Esophagus squamous epithelium (tissue), 4 donors: ENCODE measurements at regions not wholly inside any gene's neighbourhood (a gene's known extent, or its start where the extent isn't known, plus 50 kb on each side); places are given as distances from the start of the nearest gene placed in this dataset.

Experiments
- CTCF ChIP-seq, 6 experiments: fragments of 450-650 bp in 4 of 6; fragments of 200-600 bp in 2 of 6; sonication (generic) in 2 of 6; IDR thresholded peaks; one replicate each; pipeline ENCODE4 v1.5.1; 2016 to 2019; ENCODE audit warnings: antibody characterized with exemption in 6 of 6, mild to moderate bottlenecking in 4 of 6, moderate library complexity in 4 of 6
- POLR2A ChIP-seq, 4 donors: fragments of 450-650 bp; IDR thresholded peaks; one replicate each; pipeline ENCODE4 v1.6.1; 2017; ENCODE audit warnings: antibody characterized with exemption in 4 of 4, mild to moderate bottlenecking in 4 of 4, moderate library complexity in 3 of 4

DNA sequence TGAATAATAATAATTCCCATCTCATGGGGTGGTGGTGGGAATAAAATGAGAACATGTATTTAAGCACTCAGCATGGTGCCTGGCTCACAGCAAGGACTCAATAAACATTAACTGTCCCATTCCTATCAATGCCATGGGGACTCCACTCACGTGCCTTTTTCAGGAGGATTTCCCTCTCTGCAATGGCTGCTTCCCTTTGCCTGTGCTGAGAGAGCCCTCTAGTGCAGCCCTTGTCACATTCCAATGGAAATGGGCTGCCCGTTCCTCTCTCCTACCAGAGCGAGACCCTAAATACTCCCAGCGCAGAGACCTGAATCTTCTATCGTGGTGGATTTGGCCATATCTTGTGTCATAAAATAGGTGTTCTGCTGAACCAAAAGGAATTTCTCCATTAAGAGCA is 621.5 kb upstream of the B3GAT1 start:
- no peak for TF ChIP-seq CTCF (IDR thresholded peaks at IDR 0.05)
- no peak for TF ChIP-seq POLR2A (IDR thresholded peaks at IDR 0.05)
